GM12892 (cell line): ENCODE measurements at regions not wholly inside any gene's neighbourhood (a gene's known extent, or its start where the extent isn't known, plus 50 kb on each side); places are given as distances from the start of the nearest gene placed in this dataset.
"Not testable (repeated sequence)": the region's sequence is repeated elsewhere in the genome, so short reads cannot be mapped to it uniquely, and the experiment has no call there.

Experiments used
- DNase-seq: peaks from one replicate; pipeline ENCODE4 v3.0.0; 2011; ENCODE audit not compliant: insufficient read length
- FAIRE-seq: peaks from 2 replicates; lab custom pipeline; 2011; peaks lifted over from hg19 to GRCh38; lab: Jason Lieb, UNC
- POLR2A ChIP-seq: IDR thresholded peaks from 2 replicates; pipeline ENCODE4 v1.6.1; 2011; ENCODE audit warnings: low read depth, low read length, control low read depth
- POLR2AphosphoS5 ChIP-seq: IDR thresholded peaks from 2 replicates; pipeline ENCODE4 v1.6.1; 2011; ENCODE audit warnings: low read depth, low read length, control low read depth
- TAF1 ChIP-seq: IDR thresholded peaks from 2 replicates; pipeline ENCODE4 v1.6.1; 2011; ENCODE audit warnings: low read depth, mild to moderate bottlenecking, control low read depth, low read length, borderline replicate concordance

GRCh38 chr12:107369679-107370078, 276.3 kb upstream of the CRY1 start:
- FAIRE-seq (no peak), DNase-seq (no peak)
- TF ChIP-seq POLR2A (no peak), POLR2AphosphoS5 (no peak)

DNA sequence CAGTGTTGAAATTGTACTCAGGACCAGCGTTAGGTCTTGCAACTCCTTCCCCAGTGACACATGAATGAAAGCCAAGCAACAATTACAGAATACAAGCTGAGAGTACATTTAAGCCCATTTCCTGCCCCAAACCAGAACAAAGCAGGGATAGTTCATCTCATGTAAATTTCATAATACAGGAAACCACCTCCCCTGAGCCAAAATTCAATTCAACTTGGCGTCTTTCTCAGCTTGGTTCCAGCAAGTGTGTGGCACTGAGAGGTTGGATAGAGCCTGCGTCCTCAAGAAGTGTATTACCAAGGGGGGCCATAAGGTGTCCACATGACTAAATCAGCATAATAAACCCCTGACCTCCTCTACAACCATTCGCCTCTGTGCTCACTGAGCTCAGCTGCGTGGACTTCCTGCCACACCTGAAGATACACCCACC, 278.9 kb upstream of the CRY1 start:
- TF ChIP-seq TAF1 (no peak), POLR2A (no peak), POLR2AphosphoS5 (no peak)
- no peak for DNase-seq
- no peak for FAIRE-seq

- no peak for DNase-seq
- no peak for FAIRE-seq
- TF ChIP-seq POLR2AphosphoS5 (no peak), POLR2A (no peak), TAF1 (no peak)
These were observed 280.0 kb upstream of the CRY1 start for GRCh38 chr12:107373238-107373809.

DNA sequence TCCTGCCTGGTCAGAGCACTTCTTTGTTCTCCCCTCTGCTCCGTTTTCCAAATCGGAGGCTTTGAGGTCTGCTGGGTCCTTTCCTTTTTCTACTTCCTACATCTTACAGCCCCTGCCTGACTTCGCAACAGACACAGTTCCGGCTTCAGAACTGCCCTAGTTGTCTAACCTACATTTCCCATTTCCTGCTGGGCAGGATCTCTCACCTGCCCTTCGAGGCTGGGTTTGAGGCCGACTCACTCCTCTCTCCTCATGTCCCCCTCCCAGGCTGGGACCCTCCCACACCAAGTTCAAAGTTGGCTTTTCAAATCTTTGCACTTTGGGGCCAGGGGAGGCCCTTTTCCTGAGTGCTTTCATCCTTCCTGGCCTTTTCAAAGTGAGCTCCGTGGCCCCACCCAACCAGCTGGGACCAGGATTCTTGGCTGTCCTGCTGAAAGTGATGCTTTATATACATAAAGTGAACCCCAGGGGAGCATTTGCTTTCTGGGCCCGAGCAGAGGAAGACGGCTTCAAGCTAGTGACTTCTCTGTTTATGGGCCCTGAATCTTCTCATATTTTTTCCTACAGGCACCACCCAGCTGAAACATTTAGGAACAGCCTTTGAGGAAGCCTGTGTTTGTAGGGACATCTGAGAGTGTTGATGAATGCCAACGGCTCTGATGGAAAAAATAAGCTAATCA, 281.0 kb upstream of the CRY1 start:
- no peak for FAIRE-seq
- DNase-seq: no peak
- TF ChIP-seq POLR2AphosphoS5: no peak
- TF ChIP-seq TAF1: no peak
- TF ChIP-seq POLR2A: no peak

DNA sequence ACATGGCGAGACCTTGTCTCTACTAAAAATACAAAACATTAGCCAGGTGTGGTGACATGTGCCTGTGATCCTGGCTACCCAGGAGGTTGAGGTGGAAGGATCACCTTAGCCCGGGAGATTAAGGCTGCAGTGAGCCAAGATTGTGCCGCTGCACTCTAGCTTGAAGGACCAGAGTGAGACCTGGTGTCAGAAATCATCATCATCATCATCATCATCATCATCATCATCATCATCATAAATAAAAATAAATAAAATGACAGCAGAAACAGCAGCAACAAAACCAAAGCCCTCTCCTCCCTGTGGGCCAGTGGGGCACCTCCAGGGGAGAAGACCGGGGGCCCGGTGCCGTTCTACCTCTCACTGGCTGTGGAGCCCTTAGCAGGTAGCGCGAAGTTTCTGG, 281.9 kb upstream of the CRY1 start:
- no peak for TF ChIP-seq TAF1
- no peak for FAIRE-seq
- no peak for DNase-seq

DNA sequence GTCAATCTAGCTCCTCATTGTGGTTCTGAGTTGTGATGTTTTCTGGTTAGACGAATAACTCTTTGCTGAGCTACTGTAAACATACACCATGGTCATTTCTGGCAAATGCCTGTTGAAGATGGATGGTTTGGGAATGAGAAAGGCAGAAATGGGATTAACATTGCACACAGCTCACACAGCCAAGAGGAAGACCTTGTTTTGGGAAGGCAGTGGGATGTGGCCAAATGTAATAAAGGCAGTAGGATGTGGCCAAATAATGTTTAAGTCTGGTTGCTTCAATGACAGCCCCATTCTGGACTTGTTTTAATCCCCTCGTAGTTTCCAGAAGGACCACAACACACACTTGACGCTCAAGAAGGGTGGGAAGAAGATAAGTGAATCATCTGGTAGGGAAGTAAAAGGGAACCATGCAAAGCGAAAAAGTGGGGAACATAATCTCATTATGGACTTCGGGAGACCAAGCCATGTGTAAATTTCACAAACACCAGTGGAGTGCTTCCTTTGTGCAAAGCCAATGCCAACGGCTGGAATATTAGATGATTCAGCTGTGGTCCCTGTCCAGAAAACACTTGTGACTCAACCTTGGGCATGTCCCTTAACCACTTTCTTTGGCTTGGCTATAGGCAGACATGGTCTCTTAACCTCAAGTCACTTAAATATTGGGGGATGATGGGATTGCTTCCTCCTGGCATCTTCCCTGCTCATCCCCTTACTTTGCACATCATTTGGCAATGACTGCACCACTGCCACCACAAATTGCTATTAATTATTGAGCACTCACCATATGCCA, 284.4 kb upstream of the CRY1 start:
- FAIRE-seq (no peak), DNase-seq (no peak)
- TF ChIP-seq POLR2A (no peak), POLR2AphosphoS5 (no peak), TAF1 (no peak)

DNA sequence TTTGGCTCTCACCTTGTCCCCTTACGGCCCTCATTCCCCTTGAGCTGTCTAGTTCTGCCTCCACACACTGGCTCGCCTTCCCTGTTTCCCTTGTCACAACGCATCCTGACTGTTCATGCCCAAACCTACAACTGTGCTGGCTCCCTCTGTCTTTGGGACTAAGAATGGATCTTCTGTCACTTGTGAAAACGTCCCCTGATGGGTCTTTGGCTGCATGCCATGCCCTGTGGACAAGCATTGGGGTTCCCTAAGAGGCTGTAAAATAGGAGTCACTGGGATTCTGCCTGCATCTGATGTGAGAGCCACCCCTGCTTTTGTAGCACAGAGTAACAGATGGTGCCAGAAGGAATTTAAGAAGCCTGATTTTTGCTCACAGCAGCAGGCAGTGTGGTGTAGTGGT, 285.3 kb upstream of the CRY1 start:
- TF ChIP-seq POLR2A: no peak
- TF ChIP-seq TAF1: no peak
- no peak for TF ChIP-seq POLR2AphosphoS5
- no peak for FAIRE-seq
- no peak for DNase-seq

DNA sequence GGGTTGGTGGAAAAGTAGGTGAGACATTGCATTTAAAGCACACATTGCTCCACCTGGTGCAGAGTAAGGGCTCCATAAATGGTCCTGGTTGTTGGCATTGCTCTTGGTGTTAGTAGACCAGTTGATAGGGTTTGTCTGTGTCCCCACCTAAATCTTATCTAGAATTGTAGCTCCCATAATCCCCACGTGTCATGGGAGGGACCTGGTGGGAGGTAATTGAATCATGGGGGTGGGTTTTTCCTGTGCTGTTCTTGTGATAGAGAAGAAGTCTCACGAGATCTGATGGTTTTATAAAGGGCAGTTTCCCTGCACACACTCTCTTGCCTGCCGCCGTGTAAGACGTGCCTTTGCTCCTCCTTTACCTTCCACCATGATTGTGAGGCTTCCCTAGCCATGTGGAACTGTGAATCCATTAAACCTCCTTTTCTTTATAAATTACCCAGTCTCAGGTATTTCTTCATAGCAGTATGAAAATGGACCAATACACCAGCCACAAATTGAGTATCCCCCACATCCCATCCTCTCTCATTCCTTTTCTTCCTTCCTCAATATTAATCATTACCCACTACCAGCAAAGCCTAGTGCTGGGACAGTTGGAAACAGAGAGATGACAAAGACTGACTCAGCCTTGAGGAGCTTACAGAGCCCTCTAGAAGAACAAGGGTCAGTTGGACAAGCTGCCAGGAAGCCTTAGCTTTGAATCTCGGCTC, 285.9 kb upstream of the CRY1 start:
- FAIRE-seq, DNase-seq: not testable (repeated sequence)

- DNase-seq (no peak), FAIRE-seq (no peak)
These were observed 286.7 kb upstream of the CRY1 start for GRCh38 chr12:107379852-107380567.

DNA sequence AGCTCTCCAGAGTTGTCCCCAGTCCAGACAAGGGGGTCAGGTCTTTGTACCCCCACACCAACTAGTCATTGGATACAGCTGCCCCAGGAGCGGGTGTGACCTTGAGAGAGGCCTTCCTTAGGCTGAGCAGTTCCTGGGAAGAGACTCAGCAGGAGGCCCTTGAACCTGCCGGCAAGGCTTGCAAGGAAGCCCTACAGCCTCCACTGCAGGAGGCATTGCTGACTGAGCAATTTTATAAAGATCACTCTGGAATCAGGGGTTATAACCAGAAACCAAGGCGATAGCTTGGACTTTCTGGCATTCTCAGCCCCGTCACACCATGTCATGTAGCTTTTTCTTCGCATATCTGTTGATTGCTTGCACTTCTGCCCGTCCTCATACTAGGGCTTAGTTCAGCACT, 291.3 kb upstream of the CRY1 start:
- FAIRE-seq (no peak), DNase-seq (no peak)
- TF ChIP-seq POLR2AphosphoS5 (no peak), POLR2A (no peak)

More at GRCh38 chr12:107379852-107380567, 286.7 kb upstream of the CRY1 start:
- TF ChIP-seq POLR2A: no peak
- TF ChIP-seq POLR2AphosphoS5: no peak
- TF ChIP-seq TAF1: no peak

GRCh38 chr12:107385509-107385908, 292.2 kb upstream of the CRY1 start:
- TF ChIP-seq POLR2AphosphoS5 (no peak), POLR2A (no peak), TAF1 (no peak)
- DNase-seq: no peak
- FAIRE-seq: no peak

DNA sequence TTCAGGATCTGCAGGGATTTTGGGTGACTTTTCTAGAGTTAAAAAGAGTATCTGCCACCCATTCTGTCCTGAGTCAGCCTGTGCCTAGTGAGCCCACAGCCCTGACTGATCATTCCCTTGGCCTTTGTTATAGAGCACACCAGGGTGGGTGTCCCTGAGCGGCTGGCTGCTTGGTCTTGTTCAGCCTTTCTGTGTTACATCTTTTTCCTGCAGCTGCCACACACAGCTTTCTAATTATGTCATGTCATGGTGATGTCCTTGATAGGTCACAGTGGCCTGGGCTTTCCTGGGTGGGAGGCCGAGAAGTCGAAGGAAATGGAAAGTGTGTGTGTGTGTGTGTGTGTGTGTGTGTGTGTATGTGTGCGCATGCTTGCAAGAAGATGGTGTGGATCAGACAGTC, 293.2 kb upstream of the CRY1 start:
- TF ChIP-seq POLR2A (no peak), POLR2AphosphoS5 (no peak), TAF1 (no peak)
- DNase-seq (no peak), FAIRE-seq (no peak)
